HUDEP-2 (cell line): ENCODE measurements at regions not wholly inside any gene's neighbourhood (a gene's known extent, or its start where the extent isn't known, plus 50 kb on each side); places are given as distances from the start of the nearest gene placed in this dataset.
"Not testable (repeated sequence)": the region's sequence is repeated elsewhere in the genome, so short reads cannot be mapped to it uniquely, and the experiment has no call there.

Source experiments
- DNase-seq, 76 experiments: peaks; one replicate each; lab custom pipeline; 2025; ENCODE audit not compliant: unreplicated experiment in 76 of 76; lab: John Stamatoyannopoulos, UW

DNA sequence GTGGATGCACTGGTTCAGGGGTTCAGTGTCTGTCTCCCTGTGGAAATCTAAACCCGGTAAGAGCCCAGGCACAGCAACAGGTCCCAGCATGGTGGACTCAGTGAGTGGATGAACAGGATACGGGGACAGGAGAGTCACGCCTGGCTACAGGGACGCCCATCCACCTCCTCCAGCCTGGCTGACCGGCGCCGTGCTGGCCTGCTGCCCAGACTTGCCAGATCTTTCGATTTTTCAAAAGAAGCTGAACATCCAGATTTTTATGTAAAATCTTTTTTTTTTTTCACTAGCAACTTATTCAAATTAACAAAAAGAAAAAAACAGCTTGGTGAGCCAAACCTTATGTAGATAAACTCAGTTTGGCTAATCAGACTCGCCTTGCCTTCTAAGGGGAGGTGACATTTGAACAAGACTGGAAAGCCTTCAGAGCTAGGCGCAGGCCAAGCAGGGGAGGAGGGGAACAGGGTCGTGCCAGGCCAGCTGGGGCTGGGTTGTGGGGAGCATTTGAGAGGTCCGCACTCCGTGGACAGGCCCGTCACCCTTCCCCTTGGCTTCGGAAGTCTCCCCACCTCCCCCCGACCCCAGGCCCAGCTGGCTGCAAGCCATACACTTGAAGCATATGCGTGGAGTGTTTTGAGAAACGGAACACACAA is 87.8 kb upstream of the NCOR2 start:
- DNase-seq: no peak

DNA sequence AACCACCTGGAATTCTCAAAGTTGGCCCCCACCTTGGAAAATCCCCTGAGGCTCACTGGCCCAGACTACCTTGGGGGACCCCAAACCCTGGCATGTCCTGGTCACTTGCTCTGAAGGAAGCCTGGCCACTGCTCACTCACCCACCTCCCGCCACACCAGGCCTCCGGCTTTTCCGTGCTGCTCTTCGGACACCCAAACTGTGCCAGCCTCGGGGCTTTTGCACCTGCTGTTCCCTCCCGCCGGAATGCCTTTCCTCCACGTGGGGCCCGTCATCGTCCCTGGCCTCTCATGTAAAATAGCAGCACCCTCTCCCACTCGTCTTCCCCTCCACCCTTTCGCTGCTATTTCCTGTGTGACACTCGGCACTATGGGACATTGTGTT is 87.2 kb upstream of the NCOR2 start:
- no peak for DNase-seq

DNA sequence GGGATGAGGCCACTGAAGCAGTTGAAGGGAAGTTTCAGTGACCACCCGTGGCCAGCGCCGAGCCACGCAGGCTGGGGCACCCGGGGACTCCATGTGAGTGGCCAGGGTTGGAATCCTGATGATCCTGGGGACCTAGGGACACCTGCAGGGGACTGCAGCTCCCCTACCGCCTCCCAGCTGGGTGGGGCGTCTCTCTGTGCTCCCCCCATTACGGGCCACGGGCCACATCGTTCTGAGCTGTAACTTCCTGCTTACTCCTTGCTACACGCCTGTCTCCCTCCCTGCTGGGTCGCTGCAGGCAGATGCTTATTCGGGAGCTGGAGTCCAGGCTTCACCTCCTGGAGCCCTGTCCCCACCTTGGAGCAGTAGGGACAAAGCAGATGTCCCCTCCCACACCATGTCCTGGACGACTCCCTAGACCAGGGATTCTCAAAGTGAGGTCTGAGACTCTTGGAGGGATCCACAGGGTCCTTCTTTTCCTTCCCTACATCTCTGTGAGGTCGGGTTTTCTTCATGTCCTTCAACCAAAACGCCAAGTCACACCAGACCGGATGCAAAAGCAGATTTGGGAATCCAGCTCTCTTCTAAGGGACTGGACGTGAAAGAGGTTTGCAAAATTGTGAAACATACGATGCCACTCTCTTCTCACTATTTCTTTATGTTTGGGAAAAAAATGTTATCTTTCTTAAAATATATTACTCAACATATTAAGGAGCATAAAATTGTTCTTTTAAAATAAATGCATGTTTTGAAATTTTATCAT is 85.9 kb upstream of the NCOR2 start:
- no peak for DNase-seq

DNA sequence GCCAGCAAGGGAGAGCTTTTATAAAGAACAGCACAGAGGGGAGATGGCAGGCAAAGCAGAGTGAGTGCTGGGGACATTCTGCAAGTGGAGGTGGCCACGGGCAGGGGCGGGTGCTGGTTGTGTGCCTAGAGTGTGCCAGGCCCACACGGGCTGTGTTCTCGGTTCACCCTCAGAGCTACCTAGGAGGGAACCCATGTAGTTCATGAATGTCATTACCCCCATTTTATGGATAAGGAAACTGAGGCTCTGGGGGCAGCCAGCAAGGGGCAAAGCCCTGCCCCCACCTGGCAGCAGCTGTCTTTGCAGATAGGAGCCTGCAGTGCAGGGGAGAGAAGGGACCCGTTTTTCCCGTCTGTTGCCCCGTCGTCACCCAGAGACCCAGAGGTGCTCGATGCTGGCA is 85.2 kb upstream of the NCOR2 start:
- DNase-seq: no peak

DNA sequence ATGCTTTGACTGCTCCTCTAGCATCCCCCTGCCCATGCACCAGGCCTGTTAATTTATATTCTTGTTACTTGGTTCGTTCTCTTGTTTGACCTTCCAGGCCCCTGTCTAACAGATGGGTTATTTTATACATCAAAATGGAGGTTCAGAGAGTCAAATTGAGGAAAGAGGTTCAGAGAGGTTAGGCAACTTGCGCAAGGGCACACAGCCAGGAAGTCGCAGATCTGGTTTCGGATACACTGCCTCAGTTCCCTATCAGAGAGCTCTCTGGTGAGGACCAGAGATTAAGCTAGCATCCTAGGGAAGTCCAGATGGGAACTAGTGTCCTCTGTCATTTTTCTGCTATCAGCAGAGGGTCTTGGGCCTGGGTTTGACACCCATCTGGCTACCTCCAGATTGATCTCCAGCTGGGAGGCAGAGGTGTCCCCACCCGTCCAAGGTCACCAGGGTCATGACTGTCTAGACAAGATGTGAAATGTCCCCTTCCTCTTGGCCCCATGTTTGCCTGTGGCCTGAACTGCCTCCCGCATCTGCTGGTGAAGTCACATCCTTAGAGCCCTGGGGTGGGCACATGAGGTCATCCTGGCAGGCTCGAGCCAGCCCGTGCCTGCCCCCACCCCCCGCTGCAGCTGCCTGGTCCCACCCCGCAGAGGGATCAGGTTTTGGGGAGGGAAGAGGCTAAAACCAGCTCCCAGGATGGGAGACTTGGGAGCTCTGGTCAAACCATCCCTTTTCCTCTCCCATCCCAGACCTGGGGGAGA is 84.3 kb upstream of the NCOR2 start:
- DNase-seq: no peak

DNA sequence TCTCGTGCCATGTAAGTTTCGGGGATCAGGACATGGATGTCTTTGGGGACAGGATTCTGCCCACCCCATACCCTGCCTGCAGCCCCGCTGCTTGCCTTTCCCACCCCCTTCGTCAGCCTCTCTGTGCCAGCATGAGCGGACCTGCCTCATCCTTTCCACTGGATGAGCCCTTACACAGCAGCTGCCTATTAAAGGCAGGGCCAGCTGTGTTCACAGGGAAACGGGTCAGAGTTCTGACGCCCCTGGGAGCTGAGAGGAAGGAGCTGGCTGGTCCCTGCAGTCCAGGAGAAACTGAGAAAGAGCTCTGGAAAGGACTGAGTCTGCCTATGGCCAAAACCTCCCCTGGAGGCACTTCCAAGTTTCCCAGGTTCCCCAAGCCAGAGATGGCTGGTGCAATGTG is 83.5 kb upstream of the NCOR2 start:
- DNase-seq: no peak

DNA sequence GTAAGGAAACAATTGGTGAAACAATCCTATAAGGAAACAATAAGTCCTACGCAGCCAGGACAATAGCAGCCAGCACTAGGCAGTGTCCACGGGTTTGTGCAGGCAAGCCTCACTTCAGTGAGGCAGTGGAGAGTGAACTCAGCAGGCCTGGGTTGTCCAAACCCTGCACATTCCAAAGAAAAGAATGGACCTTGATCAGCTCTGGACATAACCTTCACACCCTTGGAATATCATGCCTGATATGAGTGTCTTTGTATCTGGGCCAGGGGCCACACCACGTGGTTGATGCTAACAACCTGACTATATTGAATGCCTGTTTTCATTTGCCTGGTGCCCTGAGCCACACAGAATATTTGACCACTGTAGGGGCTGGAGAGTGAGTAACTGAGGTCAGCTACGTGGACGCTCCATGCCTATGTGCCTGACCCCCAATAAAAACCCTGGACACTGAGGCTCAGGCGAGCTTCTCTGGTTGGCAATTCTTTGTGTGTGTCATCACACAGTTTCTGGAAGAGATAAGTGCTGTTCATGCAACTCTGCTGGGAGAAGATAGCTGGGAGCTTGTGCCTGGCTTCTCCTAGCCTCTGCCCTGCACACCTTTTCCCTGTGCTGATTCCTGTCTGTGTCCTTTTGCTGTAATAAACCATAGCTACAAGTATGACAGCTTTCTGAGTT is 81.4 kb upstream of the NCOR2 start:
- no peak for DNase-seq

DNA sequence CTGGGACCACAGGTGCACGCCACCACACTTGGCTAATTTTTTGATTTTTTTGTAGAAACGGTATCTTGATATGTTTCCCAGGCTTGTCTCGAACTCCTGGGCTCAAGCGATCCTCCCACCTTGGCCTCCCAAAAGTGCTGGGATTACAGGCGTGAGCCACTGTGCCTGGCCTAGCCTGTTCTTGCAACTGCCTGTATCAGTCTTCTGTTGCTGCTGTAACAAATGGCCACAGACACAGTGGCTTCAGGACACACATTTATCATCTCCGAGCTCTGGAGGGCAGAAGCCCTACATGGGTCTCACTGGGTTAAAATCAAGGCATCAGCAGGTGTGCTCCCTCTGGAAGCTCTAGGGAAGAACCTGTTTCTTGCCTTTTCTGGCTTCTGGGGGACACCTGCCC is 79.9 kb upstream of the NCOR2 start:
- DNase-seq: no peak

DNA sequence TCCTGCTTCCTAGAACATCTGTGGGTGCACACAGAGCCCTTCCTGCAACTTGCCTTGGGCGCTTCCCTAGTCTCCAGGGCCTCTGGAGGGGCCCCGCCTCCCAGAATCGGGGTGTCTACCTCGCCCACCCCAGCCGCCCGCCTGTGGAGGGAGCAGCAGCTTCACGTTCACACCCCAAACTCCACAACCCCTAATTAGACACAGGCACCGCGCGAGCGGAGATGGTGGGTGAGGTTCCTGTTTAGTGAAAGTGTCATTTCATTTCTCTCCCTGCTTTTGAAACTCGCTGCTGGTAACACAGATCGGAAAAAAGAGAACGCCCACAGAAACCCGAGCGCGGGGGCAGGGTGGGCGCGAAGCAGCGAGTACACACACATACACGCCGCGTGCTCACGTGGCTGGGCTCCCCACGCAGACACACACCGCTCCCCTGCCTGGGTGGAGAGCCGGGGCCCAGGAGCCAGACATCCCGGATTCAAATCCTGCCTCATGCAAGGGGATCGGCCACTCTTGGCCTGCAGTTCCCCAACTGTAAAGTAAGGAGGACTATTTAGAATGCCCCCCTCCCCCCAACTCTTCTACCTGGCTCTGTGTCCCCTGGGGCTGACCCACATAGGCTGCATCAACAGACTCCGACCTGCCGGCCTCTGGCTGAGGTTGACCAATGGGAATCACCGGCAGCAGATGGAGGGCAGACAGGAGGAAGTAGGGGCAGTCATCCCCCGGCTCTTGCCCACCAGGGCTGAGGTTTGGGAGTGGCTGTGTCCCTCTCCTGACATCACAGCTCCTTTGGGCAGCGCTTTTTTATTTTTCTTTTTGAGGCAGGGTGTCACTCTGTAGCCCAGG is 79.2 kb upstream of the NCOR2 start:
- DNase-seq: no peak

DNA sequence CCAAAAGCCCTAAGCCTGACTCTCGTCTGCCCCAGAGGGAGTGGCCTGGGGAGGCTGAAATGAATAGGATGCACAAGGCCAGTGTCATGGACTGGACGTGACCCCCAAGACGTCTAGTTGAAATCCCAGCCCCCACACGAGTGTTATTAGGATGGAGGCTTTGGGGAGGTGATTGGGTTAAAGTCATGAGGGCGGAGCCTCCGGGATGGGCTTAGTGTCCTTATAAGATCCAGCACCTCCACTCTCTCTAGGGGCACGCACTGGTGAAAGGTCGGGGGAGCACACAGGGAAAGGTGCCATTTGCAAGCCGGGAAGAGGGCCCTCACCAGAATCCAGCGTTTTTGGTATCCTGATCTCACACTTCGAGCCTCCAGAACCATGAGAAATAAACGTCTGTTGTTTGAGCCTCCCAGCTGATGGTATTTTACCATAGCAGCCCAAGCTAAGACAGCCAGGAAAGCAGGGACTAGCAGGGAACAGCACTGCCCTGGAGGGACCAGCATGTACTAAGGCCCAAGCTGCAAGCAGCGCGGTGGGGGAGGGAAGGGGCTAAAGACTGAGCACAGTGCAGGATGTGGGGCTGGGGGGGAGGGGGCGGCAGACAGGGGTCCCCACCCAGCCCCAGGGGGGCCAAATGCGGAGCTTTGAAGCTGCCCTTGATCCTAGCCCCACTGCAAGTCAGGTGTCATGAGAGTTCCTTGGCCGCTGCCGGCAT is 78.3 kb upstream of the NCOR2 start:
- no peak for DNase-seq

DNA sequence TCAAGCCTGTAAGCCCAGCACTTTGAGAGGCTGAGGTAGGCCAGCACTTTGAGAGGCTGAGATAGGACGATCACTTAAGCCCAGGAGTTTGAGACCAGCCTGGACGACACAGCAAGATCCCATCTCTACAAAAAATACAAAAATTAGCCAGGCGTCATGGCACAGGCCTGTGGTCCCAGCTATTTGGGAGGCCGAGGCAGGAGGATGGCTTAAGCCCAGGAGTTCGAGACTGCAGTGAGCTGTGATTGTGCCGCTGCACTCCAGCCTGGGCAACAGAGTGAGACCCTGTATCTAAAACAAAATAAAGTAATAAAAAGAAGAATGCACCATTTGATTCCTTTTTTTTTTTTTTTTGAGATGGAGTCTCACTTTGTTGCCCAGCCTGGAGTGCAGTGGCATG is 76.4 kb upstream of the NCOR2 start:
- DNase-seq: not testable (repeated sequence)

DNA sequence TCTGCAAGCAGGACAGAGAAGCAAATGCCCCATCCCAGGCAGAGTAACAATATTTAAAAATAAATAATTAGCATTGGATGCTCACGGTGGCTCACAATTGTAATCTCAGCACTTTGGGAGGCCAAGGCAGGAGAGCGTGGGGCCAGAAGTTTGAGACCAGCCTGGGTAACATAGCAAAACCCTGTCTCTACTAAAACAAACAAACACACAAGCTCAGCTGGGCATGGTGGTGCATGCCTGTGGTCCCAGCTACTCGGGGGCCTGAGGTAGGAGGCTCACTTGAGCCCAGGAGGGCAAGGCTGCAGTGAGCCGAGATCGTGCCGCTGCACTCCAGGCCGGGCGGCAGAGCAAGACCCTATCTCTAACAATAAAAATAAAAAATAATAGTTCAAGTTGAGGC is 74.7 kb upstream of the NCOR2 start:
- no peak for DNase-seq

DNA sequence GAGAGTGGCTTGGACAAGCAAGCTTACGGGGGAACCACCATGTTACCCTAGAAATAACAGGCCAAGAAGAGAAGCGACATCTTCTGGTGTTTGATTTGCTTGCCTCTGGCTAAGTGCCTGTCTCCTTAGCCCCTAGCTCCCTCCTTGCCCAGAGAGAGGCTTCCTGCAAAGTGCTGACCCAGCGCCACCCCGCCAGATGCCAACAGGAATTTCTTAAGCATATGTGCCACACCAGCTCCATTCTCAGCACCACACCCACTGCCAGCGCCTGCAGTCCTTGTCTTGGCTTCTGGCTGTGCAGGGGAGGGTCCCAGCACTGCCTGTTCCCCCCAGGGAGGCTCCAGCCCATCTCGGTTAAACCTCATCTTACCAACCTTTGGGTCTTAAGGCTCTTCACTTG is 74.2 kb upstream of the NCOR2 start:
- no peak for DNase-seq

DNA sequence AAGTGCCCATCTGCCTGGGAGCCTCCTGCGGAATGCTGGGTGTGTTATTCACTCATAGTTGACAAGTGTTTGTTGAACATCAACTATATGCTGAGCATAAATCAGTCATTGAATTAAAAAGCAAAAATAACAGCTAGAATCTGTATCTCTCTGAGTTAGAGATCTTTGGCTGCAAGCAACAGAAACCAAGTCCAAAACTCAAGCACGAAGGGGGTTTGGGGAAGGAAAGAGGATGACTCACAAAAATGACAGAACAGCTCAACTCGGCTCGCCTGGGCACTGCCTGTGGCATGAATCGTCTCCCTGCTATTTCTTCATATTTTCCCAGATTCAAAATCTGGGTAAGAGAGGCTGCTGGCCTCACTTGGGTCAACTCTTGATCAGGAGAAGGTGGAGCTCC is 72.6 kb upstream of the NCOR2 start:
- DNase-seq: no peak

DNA sequence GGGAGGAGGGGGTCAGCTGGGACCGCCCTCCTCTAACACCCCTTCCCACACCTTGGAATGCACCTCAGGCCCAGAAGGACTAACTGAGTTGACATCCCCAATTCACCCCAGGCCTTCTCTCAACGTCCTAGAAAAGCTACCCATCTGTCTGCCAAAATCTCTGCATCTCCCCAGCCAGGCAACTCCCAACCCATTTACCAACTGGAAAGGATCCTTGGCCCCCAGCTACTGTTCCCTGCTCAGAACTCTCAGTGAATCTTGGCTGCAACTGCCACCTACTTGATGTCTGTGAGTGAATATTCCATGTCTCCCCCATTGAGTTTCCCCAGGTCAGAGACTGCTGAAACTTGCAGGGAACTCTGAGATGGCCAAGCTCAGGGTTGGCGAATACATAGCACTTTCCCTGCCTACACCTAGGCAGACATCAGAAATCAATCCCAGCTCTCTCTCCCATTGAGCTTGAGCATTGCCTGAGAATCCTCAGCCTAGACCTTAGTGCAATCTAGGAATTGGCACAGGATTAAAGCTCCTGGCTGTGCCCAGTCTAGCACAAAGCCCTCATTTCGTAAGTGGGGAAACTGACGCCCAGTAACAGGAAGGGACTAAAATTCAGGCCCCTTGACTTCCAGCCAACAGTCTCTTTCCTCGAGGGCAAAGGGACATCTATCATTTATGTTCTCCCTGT is 71.9 kb upstream of the NCOR2 start:
- DNase-seq: no peak

DNA sequence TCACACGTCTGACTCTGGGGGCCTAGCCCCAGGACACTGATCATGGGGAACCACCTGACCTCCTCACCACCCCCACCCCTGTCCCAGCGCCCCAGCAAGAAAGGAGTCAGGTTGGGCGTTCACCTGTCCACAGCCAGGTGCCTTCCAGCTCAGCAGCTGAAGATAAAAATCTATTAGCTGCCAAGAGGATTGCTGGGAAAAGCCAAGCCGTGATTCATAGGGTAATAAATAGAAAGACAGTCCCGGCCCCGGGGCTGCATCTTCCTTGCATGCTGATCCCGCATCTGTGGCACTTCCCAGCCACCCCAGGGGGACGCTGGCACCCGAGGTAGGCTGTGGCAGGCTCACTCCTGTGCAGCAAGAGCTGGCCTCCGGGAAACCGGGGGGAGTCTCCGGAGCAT is 70.2 kb upstream of the NCOR2 start:
- no peak for DNase-seq

DNA sequence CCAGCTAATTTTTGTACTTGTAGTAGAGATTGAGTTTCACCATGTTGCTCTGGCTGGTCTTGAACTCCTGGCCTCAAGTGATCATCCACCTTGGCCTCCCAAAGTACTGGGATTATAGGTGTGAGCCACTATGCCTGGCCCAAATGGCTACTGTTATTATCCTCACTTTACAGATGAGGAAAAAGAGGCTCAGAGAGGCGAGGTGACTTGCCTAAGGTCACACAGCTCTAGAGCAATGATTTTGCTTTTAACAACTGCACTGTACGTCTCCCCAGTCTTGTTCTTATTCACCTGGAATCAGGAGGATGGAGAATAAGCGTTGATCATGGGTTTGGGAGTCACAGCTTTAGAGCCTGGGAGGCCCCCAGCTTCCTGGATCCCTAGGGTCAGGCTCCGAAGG is 69.8 kb upstream of the NCOR2 start:
- no peak for DNase-seq

DNA sequence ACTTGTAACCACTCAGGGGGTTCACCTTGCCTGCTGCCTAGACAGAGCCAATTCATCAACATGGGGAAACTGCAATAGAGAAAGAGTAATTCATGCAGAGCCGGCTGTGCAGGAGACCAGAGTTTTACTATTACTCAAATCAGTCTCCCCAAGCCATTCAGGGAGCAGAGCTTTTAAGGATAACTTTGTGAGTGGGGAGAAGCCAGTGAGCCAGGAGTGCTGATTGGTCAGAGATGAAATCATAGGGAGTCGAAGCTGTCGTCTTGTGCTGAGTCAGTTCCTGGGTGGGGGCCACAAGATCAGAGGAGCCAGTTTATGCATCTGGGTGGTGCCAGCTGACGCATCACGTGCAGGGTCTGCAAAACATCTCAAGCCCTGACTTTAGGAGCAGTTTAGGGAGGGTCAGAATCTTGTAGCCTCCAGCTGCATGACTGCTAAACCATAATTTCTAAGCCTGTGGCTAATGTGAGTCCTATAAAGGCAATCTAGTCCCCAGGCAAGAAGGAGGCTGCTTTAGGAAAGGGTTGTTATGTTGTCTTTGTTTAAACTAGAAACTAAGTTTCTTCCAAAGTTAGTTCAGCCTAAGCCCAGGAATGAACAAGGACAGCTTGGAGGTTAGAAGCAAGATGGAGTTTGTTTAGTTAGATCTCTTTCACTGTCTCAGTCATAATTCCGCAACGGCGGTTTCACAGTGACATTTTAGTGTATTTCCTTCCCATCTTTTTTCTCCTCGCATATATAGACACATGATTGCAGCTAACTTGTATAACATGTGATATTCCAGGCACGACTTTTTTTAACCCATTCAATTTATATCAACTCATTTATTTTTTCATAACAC is 68.9 kb upstream of the NCOR2 start:
- peak in 72 of 76 experiments; percentile 11 to 93 (median 68) for DNase-seq
